IMR-90 (cell line): ENCODE measurements at regions not wholly inside any gene's neighbourhood (a gene's known extent, or its start where the extent isn't known, plus 50 kb on each side); places are given as distances from the start of the nearest gene placed in this dataset.

Experiments
- ATAC-seq: fragments of 200-7000 bp; cut with Tn5 transposase; 2 replicates; pipeline ENCODE4 v1.9.1; 2020; ENCODE audit warnings: low read depth, mild to moderate bottlenecking, moderate library complexity
- BruUV-seq: library from RNA; stranded (reverse); fragments of 400-500 nt; replicated peaks from 2 replicates; lab custom pipeline; 2021; lab: Mats Ljungman, UMichigan
- CTCF ChIA-PET: fragments of 300-600 bp; formaldehyde crosslinking; extraction: SDS; loops from one replicate; lab custom pipeline; 2021; ENCODE audit warnings: antibody characterized with exemption; lab: Yijun Ruan, JAX
- POLR2A ChIA-PET: fragments of 300-600 bp; sonication (Branson Sonifier 250); formaldehyde crosslinking; loops from one replicate; lab custom pipeline; 2022; ENCODE audit warnings: antibody characterized with exemption; ENCODE audit not compliant: unreplicated experiment; lab: Charles Lee
- DNase-seq: peaks from one replicate; pipeline ENCODE4 v3.0.0; 2013
- H2AFZ ChIP-seq: replicated peaks from 2 replicates; pipeline ENCODE3; 2013; ENCODE audit warnings: low read length, mild to moderate bottlenecking; ENCODE audit not compliant: poor library complexity
- H2AK5ac ChIP-seq: 2 replicates; pipeline ENCODE4 v1.6.1; 2013; ENCODE audit warnings: low read depth, low read length, inconsistent platforms
- H2AK9ac ChIP-seq: replicated peaks from 2 replicates; pipeline ENCODE3; 2013; ENCODE audit warnings: mild to moderate bottlenecking, low read depth, low read length, moderate library complexity; ENCODE audit not compliant: poor library complexity
- H2BK120ac ChIP-seq: 2 replicates; pipeline ENCODE4 v1.6.1; 2013; ENCODE audit warnings: low read depth, low read length, inconsistent platforms
- H2BK15ac ChIP-seq: 3 replicates; pipeline ENCODE4 v1.6.1; 2013; ENCODE audit warnings: low read depth, low read length, inconsistent platforms
- H2BK20ac ChIP-seq: 2 replicates; pipeline ENCODE4 v1.6.1; 2013; ENCODE audit warnings: low read depth, mild to moderate bottlenecking, inconsistent platforms, low read length, moderate library complexity
- H2BK5ac ChIP-seq: 2 replicates; pipeline ENCODE4 v1.6.1; 2013; ENCODE audit warnings: mild to moderate bottlenecking, low read depth, low read length, inconsistent platforms; ENCODE audit not compliant: poor library complexity, severe bottlenecking
- H3K14ac ChIP-seq: replicated peaks from 2 replicates; pipeline ENCODE4 v1.6.1; 2013; ENCODE audit warnings: low read depth, low read length, inconsistent platforms
- H3K18ac ChIP-seq: 2 replicates; pipeline ENCODE4 v1.6.1; 2013; ENCODE audit warnings: low read depth, low read length, control low read depth
- H3K23ac ChIP-seq: 2 replicates; pipeline ENCODE4 v1.6.1; 2013; ENCODE audit warnings: low read depth, low read length, inconsistent platforms
- H3K27ac ChIP-seq: 2 replicates; pipeline ENCODE4 v1.5.1; 2013; ENCODE audit warnings: mild to moderate bottlenecking, control low read depth, low read length; ENCODE audit not compliant: insufficient read depth
- H3K27me3 ChIP-seq: 2 replicates; pipeline ENCODE4 v1.6.1; 2013; ENCODE audit warnings: low read length; ENCODE audit not compliant: control insufficient read depth, insufficient read depth
- H3K36me3 ChIP-seq: 2 replicates; pipeline ENCODE4 v1.6.1; 2013; ENCODE audit warnings: low read length, mixed read lengths; ENCODE audit not compliant: control insufficient read depth, insufficient read depth
- H3K4ac ChIP-seq: 2 replicates; pipeline ENCODE4 v1.6.1; 2013; ENCODE audit warnings: low read depth, low read length, inconsistent platforms
- H3K4me1 ChIP-seq: 2 replicates; pipeline ENCODE4 v1.6.1; 2013; ENCODE audit warnings: low read length, mixed read lengths; ENCODE audit not compliant: control insufficient read depth, insufficient read depth
- H3K4me2 ChIP-seq: 2 replicates; pipeline ENCODE4 v1.6.1; 2013; ENCODE audit warnings: low read depth, mild to moderate bottlenecking, control low read depth, low read length, moderate library complexity
- H3K4me3 ChIP-seq: 2 replicates; pipeline ENCODE4 v1.5.1; 2013; ENCODE audit warnings: low read depth, mild to moderate bottlenecking, control low read depth, low read length, moderate library complexity; ENCODE audit not compliant: insufficient read depth
- H3K56ac ChIP-seq: 2 replicates; pipeline ENCODE4 v1.6.1; 2013; ENCODE audit warnings: low read length, inconsistent platforms; ENCODE audit not compliant: insufficient read depth; ENCODE audit errors: extremely low read depth
- H3K79me1 ChIP-seq, 2 experiments: 2 replicates each; pipeline ENCODE4 v1.6.1; 2013; ENCODE audit warnings: low read length in 2 of 2, inconsistent platforms in 1 of 2, low read depth in 1 of 2
- H3K9ac ChIP-seq: 2 replicates; pipeline ENCODE4 v1.6.1; 2013; ENCODE audit warnings: low read depth, low read length, control low read depth
- H3K9me1 ChIP-seq: 2 replicates; pipeline ENCODE4 v1.6.1; 2013; ENCODE audit warnings: low read length, inconsistent platforms; ENCODE audit not compliant: insufficient read depth
- H3K9me3 ChIP-seq: 2 replicates; pipeline ENCODE4 v1.6.1; 2013; ENCODE audit warnings: low read length; ENCODE audit not compliant: control insufficient read depth, insufficient read depth
- H4K20me1 ChIP-seq: 2 replicates; pipeline ENCODE4 v1.6.1; 2013; ENCODE audit warnings: low read length, inconsistent platforms; ENCODE audit not compliant: insufficient read depth
- H4K5ac ChIP-seq: 2 replicates; pipeline ENCODE4 v1.6.1; 2013; ENCODE audit warnings: mild to moderate bottlenecking, low read depth, low read length, control low read depth
- H4K8ac ChIP-seq, 2 experiments: 2 replicates each; pipeline ENCODE4 v1.6.1; 2013; ENCODE audit warnings: low read depth in 2 of 2, low read length in 2 of 2, control low read depth in 1 of 2, inconsistent platforms in 1 of 2
- H4K91ac ChIP-seq: 2 replicates; pipeline ENCODE4 v1.6.1; 2013; ENCODE audit warnings: low read depth, low read length, inconsistent platforms; ENCODE audit not compliant: insufficient read depth
- CEBPB ChIP-seq: IDR thresholded peaks from 2 replicates; pipeline ENCODE4 v1.6.1; 2012; ENCODE audit warnings: low read depth, low read length, improper control_type of control experiment
- CTCF ChIP-seq: conservative IDR thresholded peaks from 2 replicates; pipeline ENCODE4 v1.5.1; 2012; ENCODE audit warnings: mild to moderate bottlenecking, low read depth, low read length, improper control_type of control experiment
- ELK1 ChIP-seq: fragments of 150-350 bp; IDR thresholded peaks from 2 replicates; pipeline ENCODE4 v1.6.1; 2016; ENCODE audit warnings: low read depth, mild to moderate bottlenecking, low read length, moderate library complexity, borderline replicate concordance
- RCOR1 ChIP-seq: IDR thresholded peaks from 2 replicates; pipeline ENCODE4 v1.6.1; 2012; ENCODE audit warnings: mild to moderate bottlenecking, low read length, improper control_type of control experiment; ENCODE audit not compliant: insufficient replicate concordance
- WGBS, 2 experiments: methylation state at CpG; one replicate each; pipeline versions ENCODE4 v1.1.5 to v1.1.7; 2013; ENCODE audit warnings: missing lambda C conversion rate in 2 of 2; ENCODE audit not compliant: insufficient read length in 1 of 2; ENCODE audit errors: extremely low coverage in 2 of 2; 5-methylcytosine and 5-hydroxymethylcytosine counted together
- dilution Hi-C: fragments of 300-500 bp; cut with HindIII; formaldehyde crosslinking; loops from one replicate; pipeline ENCODE4 v1.14.3; 2018; ENCODE audit warnings: low sequenced_read_pairs; ENCODE audit not compliant: unreplicated experiment
- in situ Hi-C: fragments of 300-500 bp; cut with MboI; formaldehyde crosslinking; loops from 3 replicates; pipeline ENCODE4 v1.14.3; 2019; ENCODE audit warnings: low sequenced_read_pairs, inconsistent platforms, mixed read lengths
- intact Hi-C: fragments of 100-400 bp; cut with micrococcal nuclease; formaldehyde crosslinking; loops from 2 replicates; pipeline ENCODE4 v1.10.0; 2022

- CTCF ChIA-PET: no interaction called here
- H3K4me2 ChIP-seq: no peak overlapping the region
Observed at GRCh38 chr6:140105857-140106256, 731.4 kb upstream of the CITED2 start.

More at GRCh38 chr6:140105857-140106256, 731.4 kb upstream of the CITED2 start:
- H3K56ac ChIP-seq: no peak overlapping the region
- H3K14ac ChIP-seq: peak overlapping the region; percentile 44
- H4K8ac ChIP-seq: peak overlapping the region; percentile 76 to 94
- H3K27ac ChIP-seq: no peak overlapping the region
- H4K20me1 ChIP-seq: no peaks in the 10 kb centered on the region
- in situ Hi-C loops (no loop called here), dilution Hi-C loops (no loop called here), intact Hi-C loops (no loop called here)
- no peak for DNase-seq
- H2AK9ac ChIP-seq: no peak overlapping the region
- no peaks in the 10 kb centered on the region for H3K79me1 ChIP-seq
- H2BK120ac ChIP-seq: peak overlapping the region; percentile 68
- no peak for ATAC-seq
- peak overlapping the region; percentile 53; the same call in 1 of the 2 replicates for H4K5ac ChIP-seq
- H4K91ac ChIP-seq: peak overlapping the region; percentile 65
- no peak overlapping the region for H3K23ac ChIP-seq
- POLR2A ChIA-PET: no interaction called here
- peak overlapping the region; percentile 84 for H2BK20ac ChIP-seq
- no CpG with 5 or more reads among the region's 6 CpGs for WGBS, 2 experiments
- H3K36me3 ChIP-seq: no peaks in the 10 kb centered on the region
- no peak overlapping the region for H3K9ac ChIP-seq
- H3K4me1 ChIP-seq: no peaks in the 10 kb centered on the region
- TF ChIP-seq CTCF: peak; percentile 16; the same call in 1 of the 2 replicates
- TF ChIP-seq ELK1: no peak
- TF ChIP-seq RCOR1: no peak
- no peak for TF ChIP-seq CEBPB
- no TSS peak for BruUV-seq
- no peak overlapping the region; the same call in 1 of the 2 replicates for H3K18ac ChIP-seq
- peak overlapping the region; percentile 89 for H2AFZ ChIP-seq
- H2AK5ac ChIP-seq: no peak overlapping the region
- H3K9me1 ChIP-seq: no peaks in the 10 kb centered on the region
- H3K4me3 ChIP-seq: no peak overlapping the region
- 0 out of 2 replicates have a peak overlapping the region, but pooled peaks have one; percentile 1 for H3K4ac ChIP-seq
- no peak overlapping the region for H2BK5ac ChIP-seq
- no peaks in the 10 kb centered on the region for H3K9me3 ChIP-seq
- H3K27me3 ChIP-seq: no peaks in the 10 kb centered on the region
- peak overlapping the region; percentile 97; the same call in 2 of the 3 replicates for H2BK15ac ChIP-seq
